ENCODE measurements at regions not wholly inside any gene's neighbourhood (a gene's known extent, or its start where the extent isn't known, plus 50 kb on each side); places are given as distances from the start of the nearest gene placed in this dataset.

DNA sequence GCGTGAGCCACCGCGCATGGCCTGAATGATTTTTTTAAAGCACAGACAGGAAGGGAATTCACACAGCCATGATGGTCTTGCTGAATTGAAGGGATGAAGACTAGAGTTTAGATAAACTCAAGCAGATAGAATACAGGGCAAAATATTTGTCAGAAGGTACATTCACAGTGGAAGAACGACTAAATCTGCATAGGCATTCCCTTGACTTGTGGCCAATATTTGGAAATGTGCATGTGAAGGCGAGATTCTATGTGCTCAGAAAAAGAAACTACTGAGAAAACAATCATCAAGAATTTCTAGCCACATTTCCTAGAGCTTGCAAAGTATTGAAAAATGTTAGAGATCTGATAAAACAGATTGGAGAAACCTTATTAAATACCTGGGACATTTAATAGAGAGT lies 1166.2 kb downstream of the DNAJB9 start:
- TF ChIP-seq, protein P1, sequence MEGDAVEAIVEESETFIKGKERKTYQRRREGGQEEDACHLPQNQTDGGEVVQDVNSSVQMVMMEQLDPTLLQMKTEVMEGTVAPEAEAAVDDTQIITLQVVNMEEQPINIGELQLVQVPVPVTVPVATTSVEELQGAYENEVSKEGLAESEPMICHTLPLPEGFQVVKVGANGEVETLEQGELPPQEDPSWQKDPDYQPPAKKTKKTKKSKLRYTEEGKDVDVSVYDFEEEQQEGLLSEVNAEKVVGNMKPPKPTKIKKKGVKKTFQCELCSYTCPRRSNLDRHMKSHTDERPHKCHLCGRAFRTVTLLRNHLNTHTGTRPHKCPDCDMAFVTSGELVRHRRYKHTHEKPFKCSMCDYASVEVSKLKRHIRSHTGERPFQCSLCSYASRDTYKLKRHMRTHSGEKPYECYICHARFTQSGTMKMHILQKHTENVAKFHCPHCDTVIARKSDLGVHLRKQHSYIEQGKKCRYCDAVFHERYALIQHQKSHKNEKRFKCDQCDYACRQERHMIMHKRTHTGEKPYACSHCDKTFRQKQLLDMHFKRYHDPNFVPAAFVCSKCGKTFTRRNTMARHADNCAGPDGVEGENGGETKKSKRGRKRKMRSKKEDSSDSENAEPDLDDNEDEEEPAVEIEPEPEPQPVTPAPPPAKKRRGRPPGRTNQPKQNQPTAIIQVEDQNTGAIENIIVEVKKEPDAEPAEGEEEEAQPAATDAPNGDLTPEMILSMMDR (conservative IDR thresholded peaks at IDR 0.05 in 1 of 2, IDR thresholded peaks at IDR 0.05 in 1 of 2; ENCODE audit: low read depth in 1 of 2, low read length in 2 of 2), result no peak
- TF ChIP-seq EZH2 (IDR thresholded peaks at IDR 0.05; ENCODE audit: low read length, missing control alignments), result no peak
- no peak overlapping the region for H3K9ac ChIP-seq (ENCODE audit: insufficient read depth, low read length)
- no peaks in the 10 kb centered on the region for H3K27me3 ChIP-seq (ENCODE audit: control insufficient read depth, insufficient read depth, low read length)
- no peaks in the 10 kb centered on the region for H3K4me1 ChIP-seq (ENCODE audit: control insufficient read depth, extremely low read depth, insufficient read depth, low read length)
- H3K4me2 ChIP-seq (ENCODE audit: extremely low read depth, insufficient read depth, low read length), result no peak overlapping the region
- H3K36me3 ChIP-seq (ENCODE audit: control insufficient read depth, insufficient read depth, low read length), result no peaks in the 10 kb centered on the region
- no peaks in the 10 kb centered on the region for H3K79me2 ChIP-seq (ENCODE audit: control insufficient read depth, insufficient read depth, low read length)
- no peaks in the 10 kb centered on the region for H4K20me1 ChIP-seq (ENCODE audit: control insufficient read depth, extremely low read depth, insufficient read depth, low read length)
- no peak overlapping the region for H3K4me3 ChIP-seq (replicated peaks in 1 of 4; ENCODE audit: control extremely low read depth in 1 of 4, insufficient read depth in 1 of 4, low read depth in 3 of 4, low read length in 4 of 4)
- H2AFZ ChIP-seq (ENCODE audit: low read length), result no peak overlapping the region
- H3K27ac ChIP-seq (ENCODE audit: insufficient read depth, low read length), result no peak overlapping the region
- H3K9me3 ChIP-seq (ENCODE audit: control insufficient read depth, insufficient read depth, low read depth, low read length), result no peaks in the 10 kb centered on the region
- no peak for DNase-seq (ENCODE audit: low read depth in 2 of 2)

DNA sequence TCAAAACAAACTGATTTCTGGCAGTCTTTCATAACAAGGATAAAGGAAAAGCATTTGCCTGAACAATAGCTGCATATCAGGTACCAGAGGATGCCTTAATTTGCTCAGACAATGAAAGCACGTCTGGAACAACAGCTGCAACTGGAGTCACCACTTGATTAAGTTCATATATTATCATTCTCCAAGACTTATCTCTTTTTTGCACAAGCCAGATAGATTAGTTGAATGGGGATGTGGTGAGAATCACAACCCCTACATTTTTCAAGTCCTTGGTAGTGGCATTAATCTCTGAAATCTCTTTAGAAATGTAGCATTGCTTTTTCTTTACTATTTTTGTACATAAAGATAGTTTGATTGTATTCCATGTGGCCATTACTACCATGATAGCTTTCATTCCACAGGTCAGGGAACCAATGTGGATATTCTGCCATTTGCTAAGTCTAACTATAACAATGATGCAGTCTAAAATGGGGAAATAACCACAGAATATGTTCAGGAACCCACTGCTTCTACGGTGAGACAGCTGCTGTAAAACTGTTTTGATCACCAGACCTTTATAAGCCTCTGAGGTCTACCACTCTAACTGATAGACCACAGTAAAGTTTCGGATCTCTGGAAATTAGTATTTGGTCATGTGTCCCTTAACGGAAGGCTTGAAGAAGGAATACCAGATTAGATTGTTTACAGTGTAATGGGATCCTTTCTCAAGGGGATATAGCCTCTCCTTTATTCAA lies 1176.2 kb downstream of the DNAJB9 start:
- no peak for TF ChIP-seq EZH2 (IDR thresholded peaks at IDR 0.05; ENCODE audit: low read length, missing control alignments)
- TF ChIP-seq, protein P1 (conservative IDR thresholded peaks at IDR 0.05 in 1 of 2, IDR thresholded peaks at IDR 0.05 in 1 of 2; ENCODE audit: low read depth in 1 of 2, low read length in 2 of 2), result no peak
- no peak overlapping the region for H3K27ac ChIP-seq (ENCODE audit: insufficient read depth, low read length)
- H3K4me2 ChIP-seq (ENCODE audit: extremely low read depth, insufficient read depth, low read length), result no peak overlapping the region
- no peaks in the 10 kb centered on the region for H3K36me3 ChIP-seq (ENCODE audit: control insufficient read depth, insufficient read depth, low read length)
- no peaks in the 10 kb centered on the region for H3K9me3 ChIP-seq (ENCODE audit: control insufficient read depth, insufficient read depth, low read depth, low read length)
- no peak for DNase-seq (ENCODE audit: low read depth in 2 of 2)
- H2AFZ ChIP-seq (ENCODE audit: low read length), result no peak overlapping the region
- H3K4me1 ChIP-seq (ENCODE audit: control insufficient read depth, extremely low read depth, insufficient read depth, low read length), result no peaks in the 10 kb centered on the region
- H3K27me3 ChIP-seq (ENCODE audit: control insufficient read depth, insufficient read depth, low read length), result no peaks in the 10 kb centered on the region
- no peak overlapping the region for H3K4me3 ChIP-seq (replicated peaks in 1 of 4; ENCODE audit: control extremely low read depth in 1 of 4, insufficient read depth in 1 of 4, low read depth in 3 of 4, low read length in 4 of 4)
- no peak overlapping the region for H3K9ac ChIP-seq (ENCODE audit: insufficient read depth, low read length)
- no peaks in the 10 kb centered on the region for H3K79me2 ChIP-seq (ENCODE audit: control insufficient read depth, insufficient read depth, low read length)
- H4K20me1 ChIP-seq (ENCODE audit: control insufficient read depth, extremely low read depth, insufficient read depth, low read length), result no peaks in the 10 kb centered on the region

DNA sequence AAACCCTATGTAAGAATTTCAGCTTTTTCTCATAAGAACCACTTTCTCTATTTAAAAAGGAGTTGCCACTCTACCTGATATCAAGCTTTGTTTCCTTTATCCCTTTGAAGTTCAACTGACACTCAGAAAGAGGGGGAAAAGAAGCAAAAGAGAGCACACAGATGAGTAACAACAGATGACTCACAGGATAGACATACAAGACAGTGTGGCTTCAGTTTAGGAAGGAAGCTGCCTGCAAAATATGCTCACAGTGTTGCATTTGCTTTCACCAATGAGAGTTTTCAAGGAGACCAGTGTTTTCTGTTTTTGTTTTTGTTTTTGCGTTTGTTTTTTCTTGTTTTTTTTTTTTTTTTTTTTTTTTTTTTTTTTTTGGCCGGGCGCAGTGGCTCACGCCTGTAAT lies 1181.6 kb downstream of the DNAJB9 start:
- Histone ChIP-seq H3K36me3 (ENCODE audit: control insufficient read depth, insufficient read depth, low read length) (no peaks in the 10 kb centered on the region), H2AFZ (ENCODE audit: low read length) (no peak overlapping the region), H3K79me2 (ENCODE audit: control insufficient read depth, insufficient read depth, low read length) (no peaks in the 10 kb centered on the region), H3K27me3 (ENCODE audit: control insufficient read depth, insufficient read depth, low read length) (no peaks in the 10 kb centered on the region), H3K4me3 (replicated peaks in 1 of 4; ENCODE audit: control extremely low read depth in 1 of 4, insufficient read depth in 1 of 4, low read depth in 3 of 4, low read length in 4 of 4) (no peak overlapping the region), H3K27ac (ENCODE audit: insufficient read depth, low read length) (no peak overlapping the region), H3K9ac (ENCODE audit: insufficient read depth, low read length) (no peak overlapping the region), H3K4me1 (ENCODE audit: control insufficient read depth, extremely low read depth, insufficient read depth, low read length) (no peaks in the 10 kb centered on the region), H3K4me2 (ENCODE audit: extremely low read depth, insufficient read depth, low read length) (no peak overlapping the region), H3K9me3 (ENCODE audit: control insufficient read depth, insufficient read depth, low read depth, low read length) (no peaks in the 10 kb centered on the region), H4K20me1 (ENCODE audit: control insufficient read depth, extremely low read depth, insufficient read depth, low read length) (no peaks in the 10 kb centered on the region)
- peak; percentile 5 to 11 for DNase-seq (ENCODE audit: low read depth in 2 of 2)
- no peak for TF ChIP-seq EZH2 (IDR thresholded peaks at IDR 0.05; ENCODE audit: low read length, missing control alignments)
- TF ChIP-seq, protein P1 (conservative IDR thresholded peaks at IDR 0.05 in 1 of 2, IDR thresholded peaks at IDR 0.05 in 1 of 2; ENCODE audit: low read depth in 1 of 2, low read length in 2 of 2), result no peak

All from fibroblast of lung (primary cell).